GDM1 (cell line): ENCODE measurements at regions not wholly inside any gene's neighbourhood (a gene's known extent, or its start where the extent isn't known, plus 50 kb on each side); places are given as distances from the start of the nearest gene placed in this dataset.

ENCODE experiments used
- DNase-seq: peaks from one replicate; lab custom pipeline; 2025; lab: John Stamatoyannopoulos, UW

- no peak for DNase-seq
These were observed 836.1 kb upstream of the TMPRSS15 start for GRCh38 chr21:19239696-19240095.

GRCh38 chr21:19244502-19245187, 841.1 kb upstream of the TMPRSS15 start:
- no peak for DNase-seq

GRCh38 chr21:19245188-19245580, 841.6 kb upstream of the TMPRSS15 start:
- no peak for DNase-seq

GRCh38 chr21:19246018-19246417, 842.4 kb upstream of the TMPRSS15 start:
- DNase-seq, result no peak

GRCh38 chr21:19256934-19257660, 853.5 kb upstream of the TMPRSS15 start:
- DNase-seq, result no peak

- no peak for DNase-seq
These were observed 858.3 kb upstream of the TMPRSS15 start for GRCh38 chr21:19261731-19262376.

GRCh38 chr21:19266636-19267035, 863.1 kb upstream of the TMPRSS15 start:
- no peak for DNase-seq

- DNase-seq, result no peak
These were observed 865.1 kb upstream of the TMPRSS15 start for GRCh38 chr21:19268686-19269085.

GRCh38 chr21:19275065-19275464, 871.5 kb upstream of the TMPRSS15 start:
- DNase-seq, result no peak

GRCh38 chr21:19276665-19277064, 873.1 kb upstream of the TMPRSS15 start:
- DNase-seq, result no peak

GRCh38 chr21:19286876-19287275, 883.3 kb upstream of the TMPRSS15 start:
- no peak for DNase-seq

GRCh38 chr21:19290328-19290727, 886.7 kb upstream of the TMPRSS15 start:
- no peak for DNase-seq

- DNase-seq, result no peak
These were observed 916.7 kb upstream of the TMPRSS15 start for GRCh38 chr21:19320291-19320690.

GRCh38 chr21:19321688-19322087, 918.1 kb upstream of the TMPRSS15 start:
- DNase-seq, result no peak

- no peak for DNase-seq
These were observed 918.8 kb upstream of the TMPRSS15 start for GRCh38 chr21:19322360-19322759.

GRCh38 chr21:19326531-19327319, 923.1 kb upstream of the TMPRSS15 start:
- DNase-seq, result no peak

- DNase-seq, result no peak
These were observed 925.4 kb upstream of the TMPRSS15 start for GRCh38 chr21:19328954-19329353.

GRCh38 chr21:19340303-19340702, 936.7 kb upstream of the TMPRSS15 start:
- DNase-seq, result no peak

GRCh38 chr21:19340954-19341353, 937.4 kb upstream of the TMPRSS15 start:
- no peak for DNase-seq

- no peak for DNase-seq
These were observed 940.1 kb upstream of the TMPRSS15 start for GRCh38 chr21:19343711-19344110.

- no peak for DNase-seq
These were observed 946.7 kb upstream of the TMPRSS15 start for GRCh38 chr21:19350286-19350685.

- DNase-seq, result no peak
These were observed 949.7 kb upstream of the TMPRSS15 start for GRCh38 chr21:19353256-19353655.
